WI38 (cell line): ENCODE measurements at regions not wholly inside any gene's neighbourhood (a gene's known extent, or its start where the extent isn't known, plus 50 kb on each side); places are given as distances from the start of the nearest gene placed in this dataset.
"Not testable (repeated sequence)": the region's sequence is repeated elsewhere in the genome, so short reads cannot be mapped to it uniquely, and the experiment has no call there.

Source experiments
- H3K4me3 ChIP-seq: 2 replicates; pipeline ENCODE4 v1.5.1; 2011; ENCODE audit warnings: low read depth, mild to moderate bottlenecking, control low read depth, low read length
- CTCF ChIP-seq: IDR thresholded peaks from 2 replicates; pipeline ENCODE4 v1.5.1; 2012; ENCODE audit warnings: low read depth, mild to moderate bottlenecking, control low read depth, low read length

- no peak for TF ChIP-seq CTCF
- no peak overlapping the region for H3K4me3 ChIP-seq
These were observed 253.4 kb upstream of the DDHD1 start for GRCh38 chr14:53406519-53406918.

DNA sequence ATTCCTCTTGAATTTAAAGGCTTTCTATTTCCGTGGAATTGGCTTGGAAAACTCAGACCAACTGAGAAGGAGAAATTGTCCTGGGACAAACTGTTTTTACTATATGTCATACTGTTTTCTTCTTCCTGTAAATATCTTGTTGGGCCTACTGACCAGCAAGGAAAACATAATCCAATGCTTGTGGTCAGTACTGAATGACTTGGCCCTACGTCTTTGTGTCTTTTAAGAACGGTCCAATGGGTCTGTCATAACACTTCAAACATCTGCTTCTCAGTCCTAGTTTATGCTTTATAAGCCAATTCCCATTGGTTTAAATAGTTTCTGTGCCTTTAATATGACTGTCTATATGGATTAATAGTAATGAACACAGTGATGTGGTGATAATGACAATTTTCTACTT is 248.5 kb upstream of the DDHD1 start:
- TF ChIP-seq CTCF: no peak
- no peak overlapping the region for H3K4me3 ChIP-seq

DNA sequence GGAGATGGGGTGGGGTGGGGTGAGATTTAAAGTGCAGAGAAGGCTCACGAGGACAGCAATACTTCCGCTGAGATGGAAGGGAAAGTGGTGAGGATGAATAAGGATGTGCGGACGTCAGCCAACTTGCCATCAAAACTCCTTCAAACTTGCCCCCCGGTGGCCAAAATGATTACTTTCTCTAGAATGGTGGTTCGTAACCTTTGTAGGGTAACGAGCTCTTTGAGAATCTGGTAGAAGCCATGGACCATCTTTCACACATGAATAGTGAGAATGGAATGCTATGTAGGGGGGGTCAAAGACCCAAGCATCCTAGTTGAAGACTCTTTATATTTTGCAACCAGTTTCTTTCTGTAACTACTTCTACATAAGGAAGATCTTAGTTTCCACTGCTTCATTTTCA is 245.9 kb upstream of the DDHD1 start:
- TF ChIP-seq CTCF: no peak

DNA sequence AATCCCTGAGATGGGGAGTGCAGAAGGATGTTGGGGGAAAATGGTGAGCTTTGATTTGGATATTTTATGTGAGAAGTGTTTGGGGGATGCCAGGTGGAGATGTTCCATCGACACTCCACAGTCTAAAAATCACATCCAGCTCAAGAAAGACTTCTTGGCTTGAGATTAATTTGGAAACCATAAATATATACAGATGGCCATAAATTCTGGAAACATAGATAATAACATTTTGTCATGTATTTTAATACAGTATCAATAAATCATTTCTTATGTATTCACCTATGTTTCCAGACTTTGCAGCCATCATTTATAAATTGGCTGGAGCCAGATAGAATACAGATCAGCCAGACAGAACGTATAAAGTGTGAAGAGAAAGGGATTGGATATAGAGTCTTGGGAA is 245.5 kb upstream of the DDHD1 start:
- H3K4me3 ChIP-seq: no peak overlapping the region
- no peak for TF ChIP-seq CTCF

More for the DNA sequence above, 245.9 kb upstream of the DDHD1 start:
- H3K4me3 ChIP-seq: no peak overlapping the region

DNA sequence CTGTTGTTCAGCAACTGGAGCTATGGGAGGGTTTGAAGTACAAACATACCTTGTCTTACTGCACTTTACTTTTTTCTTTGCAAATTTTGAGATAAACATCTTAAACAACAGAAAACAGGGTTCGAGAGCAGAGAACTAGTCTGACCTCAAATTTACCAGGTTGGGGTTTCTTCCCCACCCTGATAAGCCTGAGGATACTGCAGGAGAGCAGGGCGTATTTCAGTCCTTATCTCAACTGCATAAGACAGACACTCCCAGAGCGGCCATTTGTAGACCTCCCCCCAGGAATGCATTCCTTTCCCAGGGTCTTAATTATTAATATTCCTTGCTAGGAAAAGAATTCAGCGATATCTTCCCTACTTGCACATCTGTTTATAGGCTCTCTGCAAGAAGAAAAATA is 242.1 kb upstream of the DDHD1 start:
- H3K4me3 ChIP-seq: not testable (repeated sequence)

- TF ChIP-seq CTCF: no peak
- no peak overlapping the region for H3K4me3 ChIP-seq
These were observed 238.6 kb upstream of the DDHD1 start for GRCh38 chr14:53391631-53392285.

- TF ChIP-seq CTCF: no peak
These were observed 238.0 kb upstream of the DDHD1 start for GRCh38 chr14:53391156-53391555.

GRCh38 chr14:53390008-53390407 is 236.9 kb upstream of the DDHD1 start:
- TF ChIP-seq CTCF: no peak
- H3K4me3 ChIP-seq: no peak overlapping the region

More at GRCh38 chr14:53391156-53391555, 238.0 kb upstream of the DDHD1 start:
- no peak overlapping the region for H3K4me3 ChIP-seq
